GM21367 (cell line): ENCODE measurements at regions not wholly inside any gene's neighbourhood (a gene's known extent, or its start where the extent isn't known, plus 50 kb on each side); places are given as distances from the start of the nearest gene placed in this dataset.

Source experiments
- ATAC-seq: cut with Tn5 transposase; IDR thresholded peaks from one replicate; pipeline ENCODE4 v1.9.1; 2021; ENCODE audit not compliant: unreplicated experiment

- no peak for ATAC-seq
Measured at GRCh38 chr4:125365731-125366130, 51.0 kb downstream of the FAT4 start.

GRCh38 chr4:125368146-125368545 lies 53.4 kb downstream of the FAT4 start:
- no peak for ATAC-seq

- no peak for ATAC-seq
Measured at GRCh38 chr4:125368671-125369081, 53.9 kb downstream of the FAT4 start.

GRCh38 chr4:125369098-125369497 lies 54.3 kb downstream of the FAT4 start:
- ATAC-seq: no peak

- ATAC-seq: no peak
Measured at GRCh38 chr4:125370478-125370877, 55.7 kb downstream of the FAT4 start.

GRCh38 chr4:125382995-125383394 lies 68.2 kb downstream of the FAT4 start:
- no peak for ATAC-seq

- ATAC-seq: no peak
Measured at GRCh38 chr4:125387770-125388169, 73.0 kb downstream of the FAT4 start.

- ATAC-seq: no peak
Measured at GRCh38 chr4:125388613-125389012, 73.9 kb downstream of the FAT4 start.

- no peak for ATAC-seq
Measured at GRCh38 chr4:125389713-125390112, 75.0 kb downstream of the FAT4 start.

GRCh38 chr4:125390126-125390525 lies 75.4 kb downstream of the FAT4 start:
- ATAC-seq: no peak

- ATAC-seq: no peak
Measured at GRCh38 chr4:125390727-125391126, 76.0 kb downstream of the FAT4 start.

GRCh38 chr4:125392694-125393093 lies 77.9 kb downstream of the FAT4 start:
- no peak for ATAC-seq

- ATAC-seq: no peak
Measured at GRCh38 chr4:125393825-125394224, 79.1 kb downstream of the FAT4 start.

GRCh38 chr4:125397226-125397625 lies 82.5 kb downstream of the FAT4 start:
- ATAC-seq: no peak

GRCh38 chr4:125398263-125399002 lies 83.7 kb downstream of the FAT4 start:
- ATAC-seq: no peak

- no peak for ATAC-seq
Measured at GRCh38 chr4:125400756-125401155, 86.0 kb downstream of the FAT4 start.

GRCh38 chr4:125401784-125402183 lies 87.0 kb downstream of the FAT4 start:
- no peak for ATAC-seq

GRCh38 chr4:125420526-125420925 lies 105.8 kb downstream of the FAT4 start:
- no peak for ATAC-seq

GRCh38 chr4:125421547-125421946 lies 106.8 kb downstream of the FAT4 start:
- ATAC-seq: no peak

- ATAC-seq: no peak
Measured at GRCh38 chr4:125423124-125423523, 108.4 kb downstream of the FAT4 start.

GRCh38 chr4:125428832-125429231 lies 114.1 kb downstream of the FAT4 start:
- ATAC-seq: no peak

GRCh38 chr4:125430086-125430485 lies 115.3 kb downstream of the FAT4 start:
- no peak for ATAC-seq

- no peak for ATAC-seq
Measured at GRCh38 chr4:125432078-125432477, 117.3 kb downstream of the FAT4 start.
